Smooth muscle cell (in vitro differentiated cells): ENCODE measurements at regions not wholly inside any gene's neighbourhood (a gene's known extent, or its start where the extent isn't known, plus 50 kb on each side); places are given as distances from the start of the nearest gene placed in this dataset.

Source experiments
- DNase-seq: peaks from one replicate; lab custom pipeline; 2025; ENCODE audit not compliant: unreplicated experiment; lab: John Stamatoyannopoulos, UW
- H2AFZ ChIP-seq: fragments of 200-600 bp; sonication (generic); 2 replicates; pipeline ENCODE4 v1.6.0; 2016; ENCODE audit warnings: antibody characterized with exemption, low read depth, mild to moderate bottlenecking
- H3F3A ChIP-seq: fragments of 200-600 bp; sonication (generic); 2 replicates; pipeline ENCODE4 v1.6.0; 2017; ENCODE audit warnings: antibody characterized with exemption, low read depth
- H3K27ac ChIP-seq: fragments of 200-600 bp; sonication (generic); 2 replicates; pipeline ENCODE4 v1.5.1; 2016; ENCODE audit warnings: low read depth, mild to moderate bottlenecking
- H3K27me3 ChIP-seq: fragments of 200-600 bp; sonication (generic); 2 replicates; pipeline ENCODE4 v1.6.1; 2016; ENCODE audit warnings: low read depth, mild to moderate bottlenecking
- H3K36me3 ChIP-seq: fragments of 200-600 bp; sonication (generic); 2 replicates; pipeline ENCODE4 v1.5.1; 2016; ENCODE audit warnings: low read depth
- H3K4me1 ChIP-seq: fragments of 200-600 bp; sonication (generic); 2 replicates; pipeline ENCODE4 v1.5.1; 2016; ENCODE audit warnings: low read depth
- H3K4me2 ChIP-seq: fragments of 200-600 bp; sonication (generic); 2 replicates; pipeline ENCODE4 v1.6.0; 2016; ENCODE audit warnings: mild to moderate bottlenecking
- H3K4me3 ChIP-seq: fragments of 200-600 bp; sonication (generic); 2 replicates; pipeline ENCODE4 v1.5.1; 2016; ENCODE audit warnings: mild to moderate bottlenecking
- H3K79me2 ChIP-seq: fragments of 200-600 bp; sonication (generic); 2 replicates; pipeline ENCODE4 v1.6.0; 2016; ENCODE audit warnings: low read depth, mild to moderate bottlenecking
- H3K9ac ChIP-seq: fragments of 200-600 bp; sonication (generic); 2 replicates; pipeline ENCODE4 v1.6.0; 2016; ENCODE audit warnings: low read depth
- H3K9me3 ChIP-seq: fragments of 200-600 bp; sonication (generic); replicated peaks from 2 replicates; pipeline ENCODE4 v1.5.1; 2016; ENCODE audit warnings: low read depth
- H4K20me1 ChIP-seq: fragments of 200-600 bp; sonication (generic); 2 replicates; pipeline ENCODE4 v1.6.0; 2016; ENCODE audit warnings: low read depth
- WGBS: methylation state at CpG from one replicate; pipeline ENCODE4 v1.1.7; 2016; ENCODE audit warnings: low lambda C conversion rate; 5-methylcytosine and 5-hydroxymethylcytosine counted together
- TF ChIP-seq, protein P1 (sequence below): fragments of 200-600 bp; sonication (generic); IDR thresholded peaks from 2 replicates; pipeline ENCODE4 v1.5.1; 2017; ENCODE audit warnings: borderline replicate concordance, mild to moderate bottlenecking, antibody characterized with exemption; ENCODE audit not compliant: insufficient read depth, poor library complexity, severe bottlenecking

DNA sequence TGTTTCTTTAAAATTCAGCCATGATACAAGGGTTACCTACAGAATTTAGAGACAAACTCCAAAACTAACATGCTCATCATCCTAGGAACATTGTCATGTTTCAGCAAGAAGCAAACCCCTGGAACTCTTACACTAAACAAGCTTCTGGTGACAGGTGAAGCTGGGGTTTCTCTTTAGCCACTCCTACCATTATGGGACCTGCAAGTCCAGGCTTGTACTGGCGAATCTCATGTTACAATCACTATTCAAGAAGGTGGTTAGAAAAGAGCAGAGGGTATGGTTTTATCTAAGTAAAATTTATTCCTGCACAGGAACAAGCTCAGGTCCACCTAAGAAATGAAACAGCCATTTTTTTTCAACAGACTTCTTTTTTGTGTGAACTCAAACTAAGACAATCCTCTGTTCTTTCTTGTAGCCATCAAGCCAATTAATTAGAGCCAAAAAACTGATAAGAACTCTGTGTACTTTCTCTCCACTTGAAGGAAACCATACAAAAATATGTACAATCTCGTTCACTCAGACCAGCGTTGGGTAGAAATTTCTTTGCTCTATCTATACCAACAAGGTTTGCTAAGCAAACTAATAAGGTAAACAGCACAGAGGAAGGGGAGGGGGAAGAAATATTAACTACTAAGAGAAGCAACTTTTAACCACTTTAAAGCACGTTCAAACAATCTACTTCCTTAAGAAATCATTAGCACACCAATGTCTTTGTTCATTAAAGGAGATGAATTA, 63.3 kb upstream of the NEDD4L start:
- Histone ChIP-seq H3K36me3 (no peaks in the 10 kb centered on the region), H4K20me1 (no peaks in the 10 kb centered on the region), H3K9ac (no peak overlapping the region), H3K4me2 (no peak overlapping the region), H3K4me1 (peaks cover 12% of the 10 kb centered on the region), H3F3A (no peaks in the 10 kb centered on the region), H3K79me2 (no peaks in the 10 kb centered on the region), H3K9me3 (no peaks in the 10 kb centered on the region), H2AFZ (no peak overlapping the region), H3K27me3 (peaks cover 3% of the 10 kb centered on the region), H3K4me3 (no peak overlapping the region), H3K27ac (no peak overlapping the region)
- no peak for DNase-seq
- TF ChIP-seq, protein P1, sequence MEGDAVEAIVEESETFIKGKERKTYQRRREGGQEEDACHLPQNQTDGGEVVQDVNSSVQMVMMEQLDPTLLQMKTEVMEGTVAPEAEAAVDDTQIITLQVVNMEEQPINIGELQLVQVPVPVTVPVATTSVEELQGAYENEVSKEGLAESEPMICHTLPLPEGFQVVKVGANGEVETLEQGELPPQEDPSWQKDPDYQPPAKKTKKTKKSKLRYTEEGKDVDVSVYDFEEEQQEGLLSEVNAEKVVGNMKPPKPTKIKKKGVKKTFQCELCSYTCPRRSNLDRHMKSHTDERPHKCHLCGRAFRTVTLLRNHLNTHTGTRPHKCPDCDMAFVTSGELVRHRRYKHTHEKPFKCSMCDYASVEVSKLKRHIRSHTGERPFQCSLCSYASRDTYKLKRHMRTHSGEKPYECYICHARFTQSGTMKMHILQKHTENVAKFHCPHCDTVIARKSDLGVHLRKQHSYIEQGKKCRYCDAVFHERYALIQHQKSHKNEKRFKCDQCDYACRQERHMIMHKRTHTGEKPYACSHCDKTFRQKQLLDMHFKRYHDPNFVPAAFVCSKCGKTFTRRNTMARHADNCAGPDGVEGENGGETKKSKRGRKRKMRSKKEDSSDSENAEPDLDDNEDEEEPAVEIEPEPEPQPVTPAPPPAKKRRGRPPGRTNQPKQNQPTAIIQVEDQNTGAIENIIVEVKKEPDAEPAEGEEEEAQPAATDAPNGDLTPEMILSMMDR: no peak
- 78% methylated on average over 4 of the region's 4 CpGs for WGBS

DNA sequence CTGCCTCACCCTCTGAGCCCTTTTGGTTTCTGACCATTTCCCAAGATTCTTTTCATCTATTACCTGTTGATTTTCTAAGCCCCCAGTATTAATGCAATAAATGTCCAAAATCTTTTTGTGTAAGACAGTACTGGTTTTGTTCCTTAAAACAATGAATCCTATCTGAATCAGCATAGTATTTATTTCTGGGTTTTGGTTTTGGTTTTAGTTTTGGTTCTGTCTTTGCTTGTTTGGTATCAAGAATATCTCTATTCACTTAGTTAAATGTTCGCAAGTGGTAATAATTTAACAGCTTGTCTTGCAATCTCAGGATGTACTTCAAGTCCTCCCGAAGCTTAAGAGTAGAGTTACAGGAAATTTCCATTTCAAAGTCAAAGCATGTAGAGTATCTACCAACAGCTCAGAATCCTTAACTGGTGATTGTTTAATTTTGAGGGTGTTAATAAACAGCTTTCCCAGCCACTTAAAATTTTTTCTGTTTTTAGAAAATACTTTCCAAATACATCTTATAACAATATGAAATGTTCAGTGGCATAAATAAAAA, 67.7 kb upstream of the NEDD4L start:
- H3K27me3 ChIP-seq: no peaks in the 10 kb centered on the region
- H3K79me2 ChIP-seq: no peaks in the 10 kb centered on the region
- H3K36me3 ChIP-seq: no peaks in the 10 kb centered on the region
- TF ChIP-seq, protein P1: no peak
- H2AFZ ChIP-seq: no peak overlapping the region
- WGBS: 58% methylated on average over 2 of the region's 2 CpGs
- no peaks in the 10 kb centered on the region for H3K9me3 ChIP-seq
- no peaks in the 10 kb centered on the region for H3F3A ChIP-seq
- DNase-seq: no peak
- H3K4me3 ChIP-seq: no peak overlapping the region
- H4K20me1 ChIP-seq: no peaks in the 10 kb centered on the region
- no peak overlapping the region for H3K9ac ChIP-seq
- H3K4me2 ChIP-seq: no peak overlapping the region
- no peak overlapping the region for H3K27ac ChIP-seq
- H3K4me1 ChIP-seq: peaks cover 9% of the 10 kb centered on the region

DNA sequence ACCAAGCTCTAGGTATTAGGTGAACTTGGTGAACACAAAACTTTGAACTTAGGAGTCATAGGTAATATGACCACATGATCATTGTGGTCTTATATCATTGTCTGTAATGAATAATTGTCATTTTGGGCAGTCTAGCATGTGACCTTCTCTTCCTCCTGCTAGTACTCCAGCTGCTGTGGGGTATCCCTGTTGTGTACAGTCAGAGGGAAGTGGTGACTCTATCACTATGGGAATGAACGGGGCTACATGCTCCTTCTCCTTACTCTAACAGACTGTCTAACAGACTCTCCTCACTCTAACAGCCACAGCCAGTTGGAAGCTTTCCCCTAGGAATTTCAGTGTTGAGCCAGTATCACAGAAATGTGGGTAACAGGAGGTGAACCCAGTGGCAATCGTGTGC, 68.2 kb upstream of the NEDD4L start:
- Histone ChIP-seq H3K4me1 (peaks cover 5% of the 10 kb centered on the region), H2AFZ (no peak overlapping the region)
- WGBS: 88% methylated on average over 2 of the region's 2 CpGs

More for the DNA sequence above, 68.2 kb upstream of the NEDD4L start:
- TF ChIP-seq, protein P1: no peak
- Histone ChIP-seq H3K9ac (no peak overlapping the region), H3K27me3 (no peaks in the 10 kb centered on the region), H3K36me3 (no peaks in the 10 kb centered on the region), H3K4me3 (no peak overlapping the region), H4K20me1 (no peaks in the 10 kb centered on the region), H3K9me3 (no peaks in the 10 kb centered on the region), H3K27ac (no peak overlapping the region), H3K79me2 (no peaks in the 10 kb centered on the region), H3K4me2 (no peak overlapping the region), H3F3A (no peaks in the 10 kb centered on the region)
- no peak for DNase-seq
